ENCODE measurements at regions not wholly inside any gene's neighbourhood (a gene's known extent, or its start where the extent isn't known, plus 50 kb on each side); places are given as distances from the start of the nearest gene placed in this dataset.

GRCh38 chr15:91578511-91578910, 275.0 kb upstream of the SLCO3A1 start:
- TF ChIP-seq, protein P1, sequence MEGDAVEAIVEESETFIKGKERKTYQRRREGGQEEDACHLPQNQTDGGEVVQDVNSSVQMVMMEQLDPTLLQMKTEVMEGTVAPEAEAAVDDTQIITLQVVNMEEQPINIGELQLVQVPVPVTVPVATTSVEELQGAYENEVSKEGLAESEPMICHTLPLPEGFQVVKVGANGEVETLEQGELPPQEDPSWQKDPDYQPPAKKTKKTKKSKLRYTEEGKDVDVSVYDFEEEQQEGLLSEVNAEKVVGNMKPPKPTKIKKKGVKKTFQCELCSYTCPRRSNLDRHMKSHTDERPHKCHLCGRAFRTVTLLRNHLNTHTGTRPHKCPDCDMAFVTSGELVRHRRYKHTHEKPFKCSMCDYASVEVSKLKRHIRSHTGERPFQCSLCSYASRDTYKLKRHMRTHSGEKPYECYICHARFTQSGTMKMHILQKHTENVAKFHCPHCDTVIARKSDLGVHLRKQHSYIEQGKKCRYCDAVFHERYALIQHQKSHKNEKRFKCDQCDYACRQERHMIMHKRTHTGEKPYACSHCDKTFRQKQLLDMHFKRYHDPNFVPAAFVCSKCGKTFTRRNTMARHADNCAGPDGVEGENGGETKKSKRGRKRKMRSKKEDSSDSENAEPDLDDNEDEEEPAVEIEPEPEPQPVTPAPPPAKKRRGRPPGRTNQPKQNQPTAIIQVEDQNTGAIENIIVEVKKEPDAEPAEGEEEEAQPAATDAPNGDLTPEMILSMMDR (IDR thresholded peaks at IDR 0.05): no peak
- TF ChIP-seq POLR2A (IDR thresholded peaks at IDR 0.05): no peak

Measured in testis (tissue), 2 donors.